Esophagus squamous epithelium (tissue), 5 donors: ENCODE measurements at regions not wholly inside any gene's neighbourhood (a gene's known extent, or its start where the extent isn't known, plus 50 kb on each side); places are given as distances from the start of the nearest gene placed in this dataset.

ENCODE experiments used
- DNase-seq: peaks from one replicate; lab custom pipeline; 2025; lab: John Stamatoyannopoulos, UW
- H3K27ac ChIP-seq, 4 donors: fragments of 200-600 bp; sonication (generic); one replicate each; pipeline ENCODE4 v1.5.1; 2016 to 2019; ENCODE audit warnings: mild to moderate bottlenecking in 1 of 4
- H3K27me3 ChIP-seq, 4 donors: fragments of 200-600 bp; sonication (generic); 1 replicate in 3 of 4; 2 replicates in 1 of 4; pipeline versions ENCODE4 v1.5.1 to v1.6.0; 2017 to 2021; ENCODE audit warnings: antibody characterized with exemption in 1 of 4
- H3K36me3 ChIP-seq, 3 donors: fragments of 200-600 bp; sonication (generic); one replicate each; pipeline ENCODE4 v1.5.1; 2016 to 2019
- H3K4me1 ChIP-seq, 3 donors: fragments of 200-600 bp; sonication (generic); one replicate each; pipeline ENCODE4 v1.5.1; 2017 to 2019
- H3K4me3 ChIP-seq, 4 donors: fragments of 200-600 bp; sonication (generic); 1 replicate in 3 of 4; 2 replicates in 1 of 4; pipeline ENCODE4 v1.5.1; 2016 to 2019; ENCODE audit warnings: mild to moderate bottlenecking in 2 of 4, moderate library complexity in 1 of 4
- H3K9me3 ChIP-seq, 3 donors: fragments of 200-600 bp; sonication (generic); one replicate each; pipeline ENCODE4 v1.5.1; 2016 to 2019
- CTCF ChIP-seq, 6 experiments: fragments of 450-650 bp in 4 of 6; fragments of 200-600 bp in 2 of 6; sonication (generic) in 2 of 6; IDR thresholded peaks; one replicate each; pipeline ENCODE4 v1.5.1; 2016 to 2019; ENCODE audit warnings: antibody characterized with exemption in 6 of 6, mild to moderate bottlenecking in 4 of 6, moderate library complexity in 4 of 6
- POLR2A ChIP-seq, 4 donors: fragments of 450-650 bp; IDR thresholded peaks; one replicate each; pipeline ENCODE4 v1.6.1; 2017; ENCODE audit warnings: antibody characterized with exemption in 4 of 4, mild to moderate bottlenecking in 4 of 4, moderate library complexity in 3 of 4
- WGBS, 2 donors: methylation state at CpG; one replicate each; pipeline ENCODE4 v1.1.5; 2018; 5-methylcytosine and 5-hydroxymethylcytosine counted together
- intact Hi-C: fragments of 100-400 bp; cut with DNase I; formaldehyde crosslinking; loops from one replicate; pipeline ENCODE4 v1.15.0; 2022
- donor health status: DM: yes; HTN: yes; CAD: no.

- no peaks in the 10 kb centered on the region for H3K27me3 ChIP-seq
- H3K9me3 ChIP-seq, result no peaks in the 10 kb centered on the region
- H3K36me3 ChIP-seq, result no peaks in the 10 kb centered on the region
- no peak for DNase-seq
- intact Hi-C loops, result no loop called here
- no peak overlapping the region for H3K27ac ChIP-seq
- no peak overlapping the region for H3K4me3 ChIP-seq
- WGBS, 2 donors, result 88 to 100% methylated on average over 1 to 4 of the region's 5 CpGs
- H3K4me1 ChIP-seq, result no peaks in the 10 kb centered on the region
- TF ChIP-seq CTCF (IDR thresholded peaks at IDR 0.05), result no peak
- TF ChIP-seq POLR2A (IDR thresholded peaks at IDR 0.05), result no peak
Measured at GRCh38 chr12:105980533-105980932, 158.2 kb downstream of the NUAK1 start.

- no peak overlapping the region for H3K27ac ChIP-seq
- intact Hi-C loops, result no loop called here
- 73 to 76% methylated on average over 6 of the region's 6 CpGs for WGBS, 2 donors
- no peaks in the 10 kb centered on the region for H3K9me3 ChIP-seq
- H3K36me3 ChIP-seq, result no peaks in the 10 kb centered on the region
- no peak for TF ChIP-seq POLR2A (IDR thresholded peaks at IDR 0.05)
- no peak for TF ChIP-seq CTCF (IDR thresholded peaks at IDR 0.05)
- H3K27me3 ChIP-seq, result no peaks in the 10 kb centered on the region
- no peak overlapping the region for H3K4me3 ChIP-seq
- no peaks in the 10 kb centered on the region for H3K4me1 ChIP-seq
- DNase-seq, result no peak
Measured at GRCh38 chr12:105982022-105982421, 156.7 kb downstream of the NUAK1 start.

GRCh38 chr12:105983622-105984320, 155.0 kb downstream of the NUAK1 start:
- no peaks in the 10 kb centered on the region for H3K27me3 ChIP-seq
- H3K27ac ChIP-seq, result no peak overlapping the region
- WGBS, 2 donors, result 58 to 65% methylated on average over 4 to 6 of the region's 7 CpGs
- DNase-seq, result no peak
- no peak overlapping the region for H3K4me3 ChIP-seq
- H3K4me1 ChIP-seq, result no peaks in the 10 kb centered on the region
- no peaks in the 10 kb centered on the region for H3K36me3 ChIP-seq
- TF ChIP-seq CTCF (IDR thresholded peaks at IDR 0.05) (no peak), POLR2A (IDR thresholded peaks at IDR 0.05) (no peak)
- intact Hi-C loops, result no loop called here
- no peaks in the 10 kb centered on the region for H3K9me3 ChIP-seq

GRCh38 chr12:105985383-105985782, 153.4 kb downstream of the NUAK1 start:
- no peaks in the 10 kb centered on the region for H3K36me3 ChIP-seq
- no peak overlapping the region for H3K27ac ChIP-seq
- 94 to 96% methylated on average over 2 of the region's 2 CpGs for WGBS, 2 donors
- H3K4me1 ChIP-seq, result no peaks in the 10 kb centered on the region
- no peak for DNase-seq
- intact Hi-C loops, result no loop called here
- no peaks in the 10 kb centered on the region for H3K9me3 ChIP-seq
- no peak overlapping the region for H3K4me3 ChIP-seq
- H3K27me3 ChIP-seq, result no peaks in the 10 kb centered on the region
- TF ChIP-seq CTCF (IDR thresholded peaks at IDR 0.05) (no peak), POLR2A (IDR thresholded peaks at IDR 0.05) (no peak)

- no peak overlapping the region for H3K4me3 ChIP-seq
- H3K36me3 ChIP-seq, result no peaks in the 10 kb centered on the region
- no peak for DNase-seq
- H3K9me3 ChIP-seq, result no peaks in the 10 kb centered on the region
- H3K4me1 ChIP-seq, result no peaks in the 10 kb centered on the region
- no peak overlapping the region for H3K27ac ChIP-seq
- TF ChIP-seq CTCF (IDR thresholded peaks at IDR 0.05) (no peak), POLR2A (IDR thresholded peaks at IDR 0.05) (no peak)
- 77 to 94% methylated on average over 2 to 3 of the region's 4 CpGs for WGBS, 2 donors
- H3K27me3 ChIP-seq, result no peaks in the 10 kb centered on the region
- intact Hi-C loops, result no loop called here
Measured at GRCh38 chr12:105986779-105987684, 151.7 kb downstream of the NUAK1 start.
